ENCODE measurements at regions not wholly inside any gene's neighbourhood (a gene's known extent, or its start where the extent isn't known, plus 50 kb on each side); places are given as distances from the start of the nearest gene placed in this dataset.

- H3K4me2 ChIP-seq (ENCODE audit: insufficient read depth, low read length) = no peak overlapping the region
- no peak for FAIRE-seq
- H3K27me3 ChIP-seq (ENCODE audit: control insufficient read depth in 2 of 2, insufficient read depth in 2 of 2, low read length in 2 of 2) = peaks cover 16 to 22% of the 10 kb centered on the region in 2 experiments
- no peaks in the 10 kb centered on the region for H3K4me1 ChIP-seq (ENCODE audit: control insufficient read depth, extremely low read depth, insufficient read depth, low read length)
- H3K9me3 ChIP-seq (replicated peaks; ENCODE audit: control insufficient read depth, insufficient read depth, low read length) = no peaks in the 10 kb centered on the region
- H3K9me1 ChIP-seq (replicated peaks; ENCODE audit: control insufficient read depth, extremely low read depth, insufficient read depth, low read length) = no peaks in the 10 kb centered on the region
- dilution Hi-C loops (cut with MboI; ENCODE audit: extremely low pct_ligation_motif_present, low sequenced_read_pairs) (no loop called here), intact Hi-C loops (cut with micrococcal nuclease) (no loop called here)
- CTCF ChIA-PET = no interaction called here
- TF ChIP-seq JUN (IDR thresholded peaks at IDR 0.05; ENCODE audit: borderline replicate concordance, insufficient read depth, insufficient read length, low read depth) (no peak), FOS (IDR thresholded peaks at IDR 0.05; ENCODE audit: borderline replicate concordance, insufficient read depth, low read length) (no peak), MYC (IDR thresholded peaks at IDR 0.05; ENCODE audit: low read depth, low read length) (no peak), POLR2AphosphoS5 (IDR thresholded peaks at IDR 0.05; ENCODE audit: insufficient read depth, low read depth, low read length) (no peak), GATA2 (IDR thresholded peaks at IDR 0.05; ENCODE audit: insufficient read depth, insufficient read length, low read depth, low read length) (no peak), EZH2 (IDR thresholded peaks at IDR 0.05; ENCODE audit: borderline replicate concordance, low read depth, low read length, severe bottlenecking) (no peak), POLR2A (IDR thresholded peaks at IDR 0.05; ENCODE audit: low read depth, low read length) (no peak)
- TF ChIP-seq, protein P1, sequence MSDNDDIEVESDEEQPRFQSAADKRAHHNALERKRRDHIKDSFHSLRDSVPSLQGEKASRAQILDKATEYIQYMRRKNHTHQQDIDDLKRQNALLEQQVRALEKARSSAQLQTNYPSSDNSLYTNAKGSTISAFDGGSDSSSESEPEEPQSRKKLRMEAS (IDR thresholded peaks at IDR 0.05; ENCODE audit: insufficient read depth, insufficient read length) = no peak
- TF ChIP-seq, protein P2, sequence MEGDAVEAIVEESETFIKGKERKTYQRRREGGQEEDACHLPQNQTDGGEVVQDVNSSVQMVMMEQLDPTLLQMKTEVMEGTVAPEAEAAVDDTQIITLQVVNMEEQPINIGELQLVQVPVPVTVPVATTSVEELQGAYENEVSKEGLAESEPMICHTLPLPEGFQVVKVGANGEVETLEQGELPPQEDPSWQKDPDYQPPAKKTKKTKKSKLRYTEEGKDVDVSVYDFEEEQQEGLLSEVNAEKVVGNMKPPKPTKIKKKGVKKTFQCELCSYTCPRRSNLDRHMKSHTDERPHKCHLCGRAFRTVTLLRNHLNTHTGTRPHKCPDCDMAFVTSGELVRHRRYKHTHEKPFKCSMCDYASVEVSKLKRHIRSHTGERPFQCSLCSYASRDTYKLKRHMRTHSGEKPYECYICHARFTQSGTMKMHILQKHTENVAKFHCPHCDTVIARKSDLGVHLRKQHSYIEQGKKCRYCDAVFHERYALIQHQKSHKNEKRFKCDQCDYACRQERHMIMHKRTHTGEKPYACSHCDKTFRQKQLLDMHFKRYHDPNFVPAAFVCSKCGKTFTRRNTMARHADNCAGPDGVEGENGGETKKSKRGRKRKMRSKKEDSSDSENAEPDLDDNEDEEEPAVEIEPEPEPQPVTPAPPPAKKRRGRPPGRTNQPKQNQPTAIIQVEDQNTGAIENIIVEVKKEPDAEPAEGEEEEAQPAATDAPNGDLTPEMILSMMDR (IDR thresholded peaks at IDR 0.05; ENCODE audit: extremely low read depth in 1 of 2, insufficient read depth in 1 of 2, low read depth in 1 of 2, low read length in 2 of 2) = no peak
- no peak overlapping the region for H3K9ac ChIP-seq (replicated peaks; ENCODE audit: extremely low read depth, insufficient read depth, low read length)
- no peak overlapping the region for H3K4me3 ChIP-seq (replicated peaks in 1 of 3; ENCODE audit: insufficient read depth in 1 of 3, low read depth in 1 of 3, low read length in 3 of 3)
- no peak for DNase-seq (ENCODE audit: low read depth, low spot score)
- H3K79me2 ChIP-seq (ENCODE audit: control insufficient read depth, insufficient read depth, low read length) = no peaks in the 10 kb centered on the region
- no peak overlapping the region for H3K27ac ChIP-seq (ENCODE audit: insufficient read depth, low read depth, low read length)
- H3K36me3 ChIP-seq (ENCODE audit: control insufficient read depth in 2 of 2, extremely low read depth in 1 of 2, insufficient read depth in 2 of 2, low read length in 2 of 2) = no peaks in the 10 kb centered on the region
- POLR2A ChIA-PET = no interaction called here
- H2AFZ ChIP-seq (ENCODE audit: low read depth, low read length) = no peak overlapping the region
- peaks cover 2% of the 10 kb centered on the region for H4K20me1 ChIP-seq (replicated peaks; ENCODE audit: control insufficient read depth, extremely low read depth, insufficient read depth, low read length)
- no TSS peak for BruUV-seq (replicated peaks)
Observed at GRCh38 chr4:17204908-17205307, 306.5 kb upstream of the LDB2 start.
